ENCODE measurements at regions not wholly inside any gene's neighbourhood (a gene's known extent, or its start where the extent isn't known, plus 50 kb on each side); places are given as distances from the start of the nearest gene placed in this dataset.

DNA sequence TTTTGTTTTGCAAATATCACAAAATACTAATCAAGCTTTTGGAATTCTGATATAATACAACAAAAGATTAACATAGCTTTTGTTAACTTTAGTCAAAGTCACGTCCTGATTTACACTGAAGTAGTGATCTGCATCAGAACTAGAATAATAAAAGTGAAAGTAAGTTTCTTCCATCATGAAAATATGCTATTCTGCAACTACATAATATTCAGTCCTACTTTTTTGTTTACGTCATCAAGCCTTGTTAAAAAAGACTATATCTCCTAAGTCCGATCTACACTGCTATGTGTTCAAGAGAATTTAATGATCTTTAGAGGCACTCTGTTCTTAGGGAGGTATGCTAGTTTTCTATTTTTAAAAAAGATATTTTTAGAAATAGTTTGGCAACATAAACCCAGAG, 330.1 kb downstream of the ARPP21 start:
- no peaks in the 10 kb centered on the region for H3K9me3 ChIP-seq (ENCODE audit: low read depth, low read length, poor library complexity, severe bottlenecking)
- TF ChIP-seq EZH2 (IDR thresholded peaks at IDR 0.05; ENCODE audit: borderline replicate concordance, low read depth, low read length, poor library complexity, severe bottlenecking): no peak
- TF ChIP-seq, protein P1, sequence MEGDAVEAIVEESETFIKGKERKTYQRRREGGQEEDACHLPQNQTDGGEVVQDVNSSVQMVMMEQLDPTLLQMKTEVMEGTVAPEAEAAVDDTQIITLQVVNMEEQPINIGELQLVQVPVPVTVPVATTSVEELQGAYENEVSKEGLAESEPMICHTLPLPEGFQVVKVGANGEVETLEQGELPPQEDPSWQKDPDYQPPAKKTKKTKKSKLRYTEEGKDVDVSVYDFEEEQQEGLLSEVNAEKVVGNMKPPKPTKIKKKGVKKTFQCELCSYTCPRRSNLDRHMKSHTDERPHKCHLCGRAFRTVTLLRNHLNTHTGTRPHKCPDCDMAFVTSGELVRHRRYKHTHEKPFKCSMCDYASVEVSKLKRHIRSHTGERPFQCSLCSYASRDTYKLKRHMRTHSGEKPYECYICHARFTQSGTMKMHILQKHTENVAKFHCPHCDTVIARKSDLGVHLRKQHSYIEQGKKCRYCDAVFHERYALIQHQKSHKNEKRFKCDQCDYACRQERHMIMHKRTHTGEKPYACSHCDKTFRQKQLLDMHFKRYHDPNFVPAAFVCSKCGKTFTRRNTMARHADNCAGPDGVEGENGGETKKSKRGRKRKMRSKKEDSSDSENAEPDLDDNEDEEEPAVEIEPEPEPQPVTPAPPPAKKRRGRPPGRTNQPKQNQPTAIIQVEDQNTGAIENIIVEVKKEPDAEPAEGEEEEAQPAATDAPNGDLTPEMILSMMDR (conservative IDR thresholded peaks at IDR 0.05; ENCODE audit: low read depth, low read length): no peak
- no TSS peak for BruUV-seq (replicated peaks)
- no peak overlapping the region for H3K27ac ChIP-seq (ENCODE audit: low read depth, low read length, poor library complexity, severe bottlenecking)
- no peak for DNase-seq (ENCODE audit: low spot score)
- intact Hi-C loops (cut with micrococcal nuclease; ENCODE audit: unreplicated experiment): loop anchor here (5.0 kb wide), 2 partner anchors 163 to 358 kb away; no protein-coding TSS in a partner anchor
- CTCF ChIA-PET: no interaction called here
- no peaks in the 10 kb centered on the region for H3K27me3 ChIP-seq (replicated peaks; ENCODE audit: insufficient read depth, low read depth, low read length, poor library complexity)
- peaks cover 47% of the 10 kb centered on the region for H3K4me1 ChIP-seq (ENCODE audit: insufficient read depth, low read length, poor library complexity, severe bottlenecking)
- no peaks in the 10 kb centered on the region for H3K36me3 ChIP-seq (ENCODE audit: insufficient read depth, low read length, poor library complexity, severe bottlenecking)
- POLR2A ChIA-PET (ENCODE audit: low non-redundant PET): no interaction called here
- no peak overlapping the region for H3K4me3 ChIP-seq (ENCODE audit: low read depth, low read length, poor library complexity, severe bottlenecking)

DNA sequence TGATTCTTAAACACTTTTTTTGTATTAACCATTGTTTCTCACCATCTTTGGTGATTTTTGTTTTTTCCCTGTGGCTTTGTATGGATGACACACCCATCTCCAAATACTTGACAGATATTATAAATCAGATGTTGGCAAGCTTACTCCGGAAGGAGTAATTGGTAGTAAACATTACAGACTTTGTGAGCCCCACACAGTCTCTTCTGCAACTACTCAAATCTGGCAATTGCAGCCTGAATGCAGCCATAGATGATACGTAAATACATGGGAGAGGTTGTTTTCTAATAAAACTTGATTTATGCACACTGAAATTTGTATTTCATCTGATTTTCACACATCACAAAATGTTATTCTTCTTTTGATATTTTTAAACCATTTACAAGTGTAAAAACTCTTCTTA, 331.5 kb downstream of the ARPP21 start:
- Histone ChIP-seq H3K27me3 (replicated peaks; ENCODE audit: insufficient read depth, low read depth, low read length, poor library complexity) (no peaks in the 10 kb centered on the region), H3K4me1 (ENCODE audit: insufficient read depth, low read length, poor library complexity, severe bottlenecking) (peaks cover 40% of the 10 kb centered on the region), H3K9me3 (ENCODE audit: low read depth, low read length, poor library complexity, severe bottlenecking) (no peaks in the 10 kb centered on the region), H3K27ac (ENCODE audit: low read depth, low read length, poor library complexity, severe bottlenecking) (peak overlapping the region; percentile 52), H3K36me3 (ENCODE audit: insufficient read depth, low read length, poor library complexity, severe bottlenecking) (no peaks in the 10 kb centered on the region), H3K4me3 (ENCODE audit: low read depth, low read length, poor library complexity, severe bottlenecking) (no peak overlapping the region)
- ChIA-PET POLR2A (ENCODE audit: low non-redundant PET) (no interaction called here), CTCF (no interaction called here)
- DNase-seq (ENCODE audit: low spot score): peak; percentile 79
- TF ChIP-seq, protein P1 (conservative IDR thresholded peaks at IDR 0.05; ENCODE audit: low read depth, low read length): no peak
- no peak for TF ChIP-seq EZH2 (IDR thresholded peaks at IDR 0.05; ENCODE audit: borderline replicate concordance, low read depth, low read length, poor library complexity, severe bottlenecking)
- intact Hi-C loops (cut with micrococcal nuclease; ENCODE audit: unreplicated experiment): no loop called here
- BruUV-seq (replicated peaks): no TSS peak

DNA sequence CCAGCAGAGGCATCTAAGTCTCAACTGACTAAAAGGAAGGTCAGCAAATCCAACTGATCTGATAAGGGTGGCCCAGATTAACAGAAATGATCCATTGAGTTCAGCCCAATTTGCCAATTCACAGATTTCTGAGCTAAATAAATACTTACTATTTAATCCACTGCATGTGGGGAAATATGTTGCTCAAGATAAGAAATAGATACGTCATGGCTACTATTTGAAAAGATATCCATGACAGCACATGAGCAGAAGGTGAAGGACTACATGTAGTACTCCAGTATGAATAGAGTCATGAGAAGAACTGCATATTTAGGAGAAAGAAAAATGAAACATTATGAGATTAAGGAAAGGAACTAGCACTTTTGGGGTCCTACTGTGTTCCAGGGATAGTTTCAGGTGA, 332.4 kb downstream of the ARPP21 start:
- CTCF ChIA-PET: no interaction called here
- Histone ChIP-seq H3K27me3 (replicated peaks; ENCODE audit: insufficient read depth, low read depth, low read length, poor library complexity) (no peaks in the 10 kb centered on the region), H3K9me3 (ENCODE audit: low read depth, low read length, poor library complexity, severe bottlenecking) (no peaks in the 10 kb centered on the region), H3K4me1 (ENCODE audit: insufficient read depth, low read length, poor library complexity, severe bottlenecking) (peaks cover 40% of the 10 kb centered on the region), H3K36me3 (ENCODE audit: insufficient read depth, low read length, poor library complexity, severe bottlenecking) (no peaks in the 10 kb centered on the region), H3K27ac (ENCODE audit: low read depth, low read length, poor library complexity, severe bottlenecking) (no peak overlapping the region), H3K4me3 (ENCODE audit: low read depth, low read length, poor library complexity, severe bottlenecking) (no peak overlapping the region)
- POLR2A ChIA-PET (ENCODE audit: low non-redundant PET): no interaction called here
- no TSS peak for BruUV-seq (replicated peaks)
- DNase-seq (ENCODE audit: low spot score): no peak
- intact Hi-C loops (cut with micrococcal nuclease; ENCODE audit: unreplicated experiment): no loop called here
- TF ChIP-seq EZH2 (IDR thresholded peaks at IDR 0.05; ENCODE audit: borderline replicate concordance, low read depth, low read length, poor library complexity, severe bottlenecking): no peak
- TF ChIP-seq, protein P1 (conservative IDR thresholded peaks at IDR 0.05; ENCODE audit: low read depth, low read length): no peak
